Esophagus mucosa (tissue), 1 donor: ENCODE measurements at regions not wholly inside any gene's neighbourhood (a gene's known extent, or its start where the extent isn't known, plus 50 kb on each side); places are given as distances from the start of the nearest gene placed in this dataset.
"Not testable (repeated sequence)": the region's sequence is repeated elsewhere in the genome, so short reads cannot be mapped to it uniquely, and the experiment has no call there.

Source experiments
- ATAC-seq: fragments of 200-7000 bp; cut with Tn5 transposase; one replicate; pipeline ENCODE4 v1.9.1; 2020
- donor health status: DM: yes; HTN: yes; CAD: no.

DNA sequence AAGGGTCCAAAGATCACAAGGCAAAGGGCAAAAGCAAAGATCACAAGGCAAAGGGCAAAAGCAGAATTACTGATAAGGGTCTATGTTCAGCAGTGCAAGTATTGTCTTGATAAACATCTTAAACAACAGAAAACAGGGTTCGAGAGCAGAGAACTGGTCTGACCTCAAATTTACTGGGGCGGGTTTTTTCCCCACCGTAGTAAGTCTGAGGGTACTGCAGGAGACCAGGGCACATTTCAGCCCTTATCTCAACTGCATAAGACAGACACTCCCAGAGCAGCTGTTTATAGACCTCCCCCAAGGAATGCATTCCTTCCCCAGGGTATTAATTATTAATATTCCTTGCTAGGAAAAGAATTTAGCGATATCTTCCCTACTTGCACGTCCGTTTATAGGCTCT, 61.3 kb downstream of the ZNF860 start:
- not testable (repeated sequence) for ATAC-seq

DNA sequence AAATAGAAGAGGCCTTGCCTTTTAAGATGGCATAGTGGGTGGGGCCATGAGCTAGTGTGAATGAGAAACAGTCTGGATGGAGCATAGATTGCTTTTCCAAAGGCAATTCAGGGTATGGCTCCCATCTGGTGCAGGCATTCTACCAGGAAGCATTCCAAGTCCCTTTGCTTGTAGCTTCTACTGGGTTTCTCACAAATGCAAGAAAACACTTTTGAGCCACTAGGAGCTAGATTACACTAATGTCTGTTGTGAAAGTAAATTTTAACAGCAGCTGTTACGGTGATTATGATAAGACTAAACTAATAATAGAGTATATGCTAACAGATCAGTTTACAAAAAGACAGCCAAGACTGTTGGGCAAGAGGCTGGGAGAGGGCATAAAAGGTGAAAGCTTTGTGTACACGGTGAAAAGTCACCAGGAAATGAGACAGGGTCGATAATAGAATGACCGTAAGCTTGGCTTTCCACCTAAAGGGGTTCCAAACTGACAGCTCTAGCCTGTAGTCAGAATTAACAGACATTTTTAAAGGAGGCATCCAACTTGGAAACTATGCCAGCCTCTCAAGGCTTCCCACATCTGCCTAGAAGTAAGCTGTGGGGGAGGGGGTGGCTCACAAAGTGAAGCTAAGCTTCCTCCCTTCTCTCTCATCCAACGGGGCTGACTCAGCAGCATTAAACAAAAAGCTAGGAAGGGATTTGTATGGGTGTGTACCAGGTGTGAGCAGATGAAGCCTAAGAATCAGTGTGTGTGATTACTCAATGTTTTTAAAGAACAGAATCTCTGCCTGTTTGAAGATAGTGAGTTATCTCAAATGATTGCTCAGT, 61.1 kb upstream of the GPD1L start:
- ATAC-seq = peak; percentile 98

DNA sequence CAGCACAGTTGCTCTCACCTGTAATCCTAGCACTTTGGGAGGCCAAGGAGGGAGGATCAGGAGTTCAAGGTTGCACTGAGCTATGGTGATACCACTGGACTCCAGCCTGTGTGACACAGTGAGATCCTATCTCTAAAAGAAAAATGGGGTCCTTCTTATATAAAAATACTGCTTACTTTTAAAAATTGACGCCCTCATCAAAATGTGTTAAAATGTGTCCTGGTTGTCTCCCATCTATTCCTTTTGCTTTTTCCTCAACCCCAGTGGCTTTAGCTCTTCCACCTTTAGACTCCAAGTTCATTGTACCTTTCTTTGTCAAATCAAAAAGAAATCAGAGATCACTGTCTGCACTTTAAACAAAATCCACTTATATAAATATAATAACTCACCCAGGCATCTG, 60.3 kb upstream of the GPD1L start:
- no peak for ATAC-seq

DNA sequence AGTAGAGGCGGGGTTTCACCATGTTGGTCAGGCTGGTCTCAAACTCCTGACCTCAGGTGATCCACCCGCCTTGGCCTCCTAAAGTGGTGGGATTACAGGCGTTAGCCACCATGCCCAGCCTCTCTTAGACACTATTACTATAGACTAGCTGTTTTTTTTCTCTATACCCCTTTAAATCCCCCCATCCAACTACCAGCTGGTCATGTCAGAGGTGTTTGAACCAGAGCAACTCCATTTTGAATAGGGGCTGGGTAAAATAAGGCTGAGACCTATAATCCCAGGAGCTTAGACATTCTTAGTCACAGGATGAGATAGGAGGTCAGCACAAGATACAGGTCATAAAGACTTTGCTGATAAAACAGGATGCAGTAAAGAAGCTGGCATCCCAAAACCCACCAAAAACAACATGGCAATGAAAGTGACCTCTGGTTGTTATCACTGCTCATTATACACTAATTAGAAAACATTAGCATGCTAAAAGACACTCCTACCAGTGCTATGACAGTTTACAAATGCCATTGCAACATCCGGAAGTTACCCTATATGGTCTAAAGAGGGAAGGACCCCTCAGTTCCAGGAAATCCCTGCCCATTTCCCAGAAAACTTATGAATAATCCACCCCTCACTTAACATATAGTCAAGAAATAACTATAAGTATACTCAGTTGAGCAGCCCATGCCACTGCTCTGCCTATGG, 57.8 kb upstream of the GPD1L start:
- no peak for ATAC-seq

DNA sequence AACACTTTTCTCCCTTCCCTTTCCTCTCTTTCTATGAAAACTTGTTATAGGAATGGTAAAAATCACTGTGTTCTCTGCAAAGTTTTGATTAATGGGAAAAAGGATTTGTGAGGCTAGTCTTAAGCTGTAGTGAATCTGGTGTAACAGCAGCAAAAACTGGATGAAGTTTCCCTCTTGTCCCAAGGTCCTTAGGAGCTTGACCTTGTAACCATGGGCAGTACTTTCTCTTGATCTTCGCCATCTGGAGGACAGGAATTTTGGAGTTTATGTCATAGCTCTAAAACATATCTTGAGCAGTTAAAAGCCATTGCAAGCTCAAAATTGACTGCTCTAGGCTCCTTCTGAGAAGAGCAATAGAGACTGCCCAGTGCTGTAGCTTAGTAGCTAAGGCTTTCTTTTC, 56.5 kb upstream of the GPD1L start:
- no peak for ATAC-seq

DNA sequence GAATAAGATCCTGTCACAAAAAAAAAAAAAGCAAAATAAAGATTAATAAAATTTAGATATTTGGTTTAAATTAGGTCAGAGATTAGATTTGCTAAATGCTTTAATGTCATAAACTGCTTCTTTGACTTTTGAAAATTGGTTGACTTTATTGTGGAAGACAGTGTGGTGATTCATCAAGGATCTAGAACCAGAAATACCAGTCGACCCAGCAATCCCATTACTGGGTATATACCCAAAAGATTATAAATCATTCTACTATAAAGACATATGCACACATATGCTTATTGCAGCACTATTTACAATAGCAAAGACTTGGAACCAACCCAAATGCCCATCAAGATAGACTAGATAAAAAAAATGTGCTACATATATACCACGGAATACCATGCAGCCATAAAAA, 54.2 kb upstream of the GPD1L start:
- peak; percentile 56 for ATAC-seq

DNA sequence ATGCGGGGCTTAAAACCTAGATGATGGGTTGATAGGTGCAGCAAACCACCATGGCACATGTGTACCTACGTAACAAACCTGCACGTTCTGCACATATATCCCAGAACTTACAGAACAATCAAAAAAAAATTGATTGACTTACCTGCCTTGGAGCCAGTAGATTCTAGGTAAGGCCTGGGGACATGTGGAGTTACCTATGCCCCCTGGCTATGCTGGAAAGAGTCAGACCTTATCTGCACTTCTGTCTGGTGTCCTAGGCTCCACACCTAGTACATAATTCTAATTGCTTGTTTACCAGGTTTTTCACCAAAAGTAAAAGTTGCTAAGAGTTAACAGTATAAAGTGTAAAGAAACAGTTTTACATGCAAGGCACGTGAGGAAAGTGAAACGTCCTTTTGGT, 53.6 kb upstream of the GPD1L start:
- ATAC-seq = not testable (repeated sequence)

DNA sequence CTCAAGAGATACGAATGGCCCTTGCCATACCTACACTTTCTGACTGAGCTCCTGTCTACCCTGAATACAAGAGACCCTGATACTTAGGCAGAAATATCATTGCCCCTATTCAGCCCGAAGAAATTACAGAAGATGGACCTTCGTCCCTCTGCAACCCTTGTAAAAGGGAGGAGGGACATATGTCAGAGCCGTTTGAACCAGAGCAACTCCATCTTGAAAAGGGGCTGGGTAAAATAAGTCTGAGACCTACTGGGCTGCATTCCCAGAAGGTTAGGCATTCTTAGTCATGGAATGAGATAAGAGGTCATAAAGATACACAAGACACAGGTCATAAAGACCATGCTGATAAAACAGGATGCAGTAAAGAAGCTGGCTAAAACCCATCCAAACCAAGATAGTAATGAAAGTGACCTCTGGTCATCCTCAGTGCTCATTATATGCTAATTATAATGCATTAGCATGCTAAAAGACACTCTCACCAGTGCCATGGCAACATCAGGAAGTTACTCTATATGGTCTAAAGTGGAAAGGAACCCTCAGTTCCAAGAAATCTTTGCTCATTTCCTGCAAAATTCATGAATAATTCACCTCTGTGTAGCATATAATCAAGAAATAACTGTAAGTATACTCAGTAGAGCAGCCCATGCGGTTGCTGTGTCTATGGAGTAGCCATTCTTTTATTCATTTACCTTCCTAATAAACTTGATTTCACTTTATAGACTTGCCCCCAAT, 49.7 kb upstream of the GPD1L start:
- no peak for ATAC-seq
